Loucy (cell line): ENCODE measurements at regions not wholly inside any gene's neighbourhood (a gene's known extent, or its start where the extent isn't known, plus 50 kb on each side); places are given as distances from the start of the nearest gene placed in this dataset.

Source experiments
- CTCF ChIP-seq: fragments of 200-600 bp; sonication (generic); conservative IDR thresholded peaks from 2 replicates; pipeline ENCODE4 v1.5.1; 2014; ENCODE audit warnings: mild to moderate bottlenecking, antibody characterized with exemption, low read length
- EZH2phosphoT487 ChIP-seq: fragments of 200-600 bp; IDR thresholded peaks from 2 replicates; pipeline ENCODE4 v1.6.1; 2018; ENCODE audit warnings: antibody characterized with exemption, mild to moderate bottlenecking, moderate library complexity, borderline replicate concordance

GRCh38 chr1:115564201-115564600 is 77.6 kb upstream of the VANGL1 start:
- TF ChIP-seq CTCF (no peak), EZH2phosphoT487 (no peak)
